Activated T-cell treated with anti-CD3 and anti-CD28 coated beads, Interleukin-2, amount 50 U/mL, for 72 hours (primary cell): ENCODE measurements at regions not wholly inside any gene's neighbourhood (a gene's known extent, or its start where the extent isn't known, plus 50 kb on each side); places are given as distances from the start of the nearest gene placed in this dataset.

Experiments
- ATAC-seq, 2 donors: fragments of 150-1000 bp; cut with Tn5 transposase; replicated peaks in 1 of 2; 2 replicates each; pipeline ENCODE4 v1.10.0; 2021; ENCODE audit warnings: moderate library complexity in 2 of 2, mild to moderate bottlenecking in 1 of 2
- DNase-seq, 2 donors: peaks; one replicate each; pipeline ENCODE4 v3.0.0; 2021 to 2022; ENCODE audit warnings: mixed read lengths in 1 of 2
- H3K27ac Mint-ChIP-seq: one replicate; pipeline ENCODE4 v1.8.0; 2022; ENCODE audit warnings: mild to moderate bottlenecking, moderate library complexity, mixed read lengths
- H3K27me3 Mint-ChIP-seq: one replicate; pipeline ENCODE4 v1.8.0; 2022; ENCODE audit warnings: low read depth, mixed read lengths
- H3K36me3 Mint-ChIP-seq, 2 donors: one replicate each; pipeline ENCODE4 v1.8.0; 2022; ENCODE audit warnings: mixed read lengths in 2 of 2, mild to moderate bottlenecking in 1 of 2; ENCODE audit not compliant: insufficient read depth in 2 of 2
- H3K4me1 Mint-ChIP-seq: one replicate; pipeline ENCODE4 v1.8.0; 2022; ENCODE audit warnings: low read depth, mixed read lengths
- H3K4me3 Mint-ChIP-seq, 2 donors: one replicate each; pipeline ENCODE4 v1.8.0; 2022; ENCODE audit warnings: mild to moderate bottlenecking in 2 of 2, mixed read lengths in 2 of 2, moderate library complexity in 2 of 2
- H3K9me3 Mint-ChIP-seq, 2 donors: one replicate each; pipeline ENCODE4 v1.8.0; 2022; ENCODE audit warnings: mixed read lengths in 2 of 2

GRCh38 chr9:89655990-89656657, 51.3 kb downstream of the GADD45G start:
- Mint-ChIP-seq H3K4me1 (peaks cover 25% of the 10 kb centered on the region), H3K27me3 (no peaks in the 10 kb centered on the region), H3K4me3 (no peak overlapping the region), H3K9me3 (no peaks in the 10 kb centered on the region), H3K27ac (no peak overlapping the region), H3K36me3 (no peaks in the 10 kb centered on the region)
- peak; percentile 60 to 73 for ATAC-seq
- peak; percentile 16 to 24 for DNase-seq

- peaks cover 25% of the 10 kb centered on the region for H3K4me1 Mint-ChIP-seq
- peaks cover 6% of the 10 kb centered on the region for H3K27me3 Mint-ChIP-seq
- no peak for DNase-seq
- no peak overlapping the region for H3K4me3 Mint-ChIP-seq
- H3K9me3 Mint-ChIP-seq = no peaks in the 10 kb centered on the region
- H3K36me3 Mint-ChIP-seq = no peaks in the 10 kb centered on the region
- ATAC-seq = no peak
- H3K27ac Mint-ChIP-seq = no peak overlapping the region
Measured at GRCh38 chr9:89657295-89657694, 52.5 kb downstream of the GADD45G start.

- H3K9me3 Mint-ChIP-seq = no peaks in the 10 kb centered on the region
- peaks cover 25% of the 10 kb centered on the region for H3K4me1 Mint-ChIP-seq
- no peaks in the 10 kb centered on the region for H3K36me3 Mint-ChIP-seq
- peaks cover 6% of the 10 kb centered on the region for H3K27me3 Mint-ChIP-seq
- ATAC-seq = peak; percentile 86 to 93
- peak; percentile 31 to 39 for DNase-seq
- H3K4me3 Mint-ChIP-seq = no peak overlapping the region
- H3K27ac Mint-ChIP-seq = no peak overlapping the region
Measured at GRCh38 chr9:89657765-89658164, 53.0 kb downstream of the GADD45G start.

DNA sequence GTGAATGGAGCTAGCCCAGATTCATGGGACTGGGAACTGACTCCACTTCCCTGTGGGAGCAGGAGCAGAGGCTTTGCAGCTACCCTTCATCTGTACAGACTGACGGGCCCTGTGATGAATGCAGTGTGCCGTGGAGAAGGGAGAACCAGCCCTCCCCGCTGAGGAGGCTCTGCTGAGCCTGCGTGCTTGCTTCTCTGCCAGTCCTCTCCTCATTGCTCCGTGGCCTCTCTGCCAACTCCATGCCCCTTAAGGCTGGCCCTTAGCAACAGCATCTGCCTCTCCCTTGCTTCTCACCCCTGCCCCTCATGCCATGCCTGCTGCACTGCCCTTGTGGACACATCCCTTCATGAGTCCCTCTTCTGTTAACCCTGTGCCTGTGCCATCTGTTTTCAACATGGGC, 53.6 kb downstream of the GADD45G start:
- no peak for ATAC-seq
- peaks cover 25% of the 10 kb centered on the region for H3K4me1 Mint-ChIP-seq

DNA sequence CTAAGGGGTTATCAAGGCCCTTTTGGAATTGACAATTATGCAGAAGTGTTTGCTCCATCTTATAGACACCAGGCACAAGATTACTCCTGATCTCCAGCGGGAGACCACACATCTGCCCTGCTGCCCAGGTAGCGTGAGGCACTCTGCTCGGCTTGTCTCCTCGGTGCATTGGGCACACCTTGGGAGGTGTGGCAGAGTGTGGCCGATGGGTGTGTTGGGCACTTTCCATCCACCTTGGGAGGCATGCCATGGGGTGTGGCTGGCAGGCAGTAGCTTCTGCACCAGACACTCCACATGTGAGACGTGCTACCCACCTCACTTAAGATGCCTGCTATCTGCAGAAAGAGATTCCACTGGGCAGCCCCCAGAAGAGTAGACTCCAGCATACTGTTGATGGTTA, 54.1 kb downstream of the GADD45G start:
- ATAC-seq (no peak), DNase-seq (no peak)
- no peak overlapping the region for H3K27ac Mint-ChIP-seq
- no peaks in the 10 kb centered on the region for H3K36me3 Mint-ChIP-seq
- no peaks in the 10 kb centered on the region for H3K9me3 Mint-ChIP-seq
- peaks cover 6% of the 10 kb centered on the region for H3K27me3 Mint-ChIP-seq
- peaks cover 25% of the 10 kb centered on the region for H3K4me1 Mint-ChIP-seq
- no peak overlapping the region for H3K4me3 Mint-ChIP-seq

More for the DNA sequence above, 53.6 kb downstream of the GADD45G start:
- Mint-ChIP-seq H3K4me3 (no peak overlapping the region), H3K9me3 (no peaks in the 10 kb centered on the region), H3K27me3 (peaks cover 6% of the 10 kb centered on the region), H3K27ac (no peak overlapping the region), H3K36me3 (no peaks in the 10 kb centered on the region)
- DNase-seq = no peak

DNA sequence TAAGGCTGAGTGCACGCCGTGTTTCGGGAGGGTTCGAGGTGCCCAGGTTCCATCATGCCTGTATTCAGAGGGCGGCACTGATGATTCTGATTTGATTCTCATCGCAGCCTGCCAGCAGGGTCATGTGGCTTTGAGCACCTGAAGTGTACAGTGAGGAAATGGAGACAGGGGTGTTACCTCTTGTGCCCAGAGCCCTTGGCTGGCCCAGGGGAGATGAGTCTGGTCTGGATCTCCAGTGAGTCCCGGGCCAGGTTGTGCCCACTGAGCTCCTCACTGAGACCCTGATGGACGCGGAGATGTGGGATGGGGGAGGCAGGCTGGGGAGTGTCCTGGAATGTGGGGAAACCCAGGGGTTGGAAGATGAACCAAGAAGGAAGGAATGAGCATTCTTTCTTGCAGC, 54.7 kb downstream of the GADD45G start:
- Mint-ChIP-seq H3K27me3 (peaks cover 6% of the 10 kb centered on the region), H3K4me3 (no peak overlapping the region), H3K4me1 (peaks cover 25% of the 10 kb centered on the region), H3K36me3 (no peaks in the 10 kb centered on the region), H3K9me3 (no peaks in the 10 kb centered on the region), H3K27ac (no peak overlapping the region)
- ATAC-seq = no peak
- DNase-seq = no peak

DNA sequence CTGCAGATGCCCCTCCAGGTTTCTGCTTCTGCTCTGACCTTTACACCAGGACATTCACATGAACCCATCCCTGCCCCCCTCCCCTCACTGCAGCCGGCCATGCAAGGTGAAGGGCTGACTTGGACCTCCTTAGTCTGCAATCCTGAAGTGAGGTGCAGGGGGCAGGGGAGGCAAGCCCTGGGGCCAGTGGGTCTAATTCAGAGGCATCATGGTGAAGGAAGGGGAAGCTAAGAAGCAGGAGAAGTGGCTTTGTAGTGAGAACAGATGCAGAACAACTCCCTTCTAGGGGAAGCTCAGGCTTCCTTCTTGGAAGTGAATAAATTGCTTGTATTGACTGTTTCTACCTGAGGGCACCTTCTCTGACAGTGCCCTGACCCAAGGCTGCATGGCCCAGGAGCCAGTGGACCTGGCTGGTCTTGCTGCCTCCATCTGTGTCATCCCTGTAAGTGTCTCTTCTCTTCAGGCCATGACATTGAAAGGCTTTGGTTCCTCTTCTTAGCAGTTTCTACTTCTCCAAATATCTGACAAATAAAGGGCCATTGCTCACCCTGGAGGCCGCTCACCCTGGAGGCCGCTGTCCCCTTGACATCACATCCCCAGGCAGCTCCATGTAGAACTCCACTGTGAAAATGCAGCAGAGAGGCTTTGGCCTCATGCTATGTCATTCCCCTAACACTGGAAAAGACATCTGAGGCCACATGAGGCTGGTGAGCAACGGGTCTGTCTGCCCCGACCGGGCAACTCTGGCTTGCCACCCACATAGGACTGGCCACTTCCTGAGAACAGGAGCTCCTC, 55.3 kb downstream of the GADD45G start:
- ATAC-seq = no peak
- H3K27ac Mint-ChIP-seq = no peak overlapping the region
- DNase-seq = no peak
- no peak overlapping the region for H3K4me3 Mint-ChIP-seq
- peaks cover 6% of the 10 kb centered on the region for H3K27me3 Mint-ChIP-seq
- H3K9me3 Mint-ChIP-seq = no peaks in the 10 kb centered on the region
- H3K4me1 Mint-ChIP-seq = peaks cover 25% of the 10 kb centered on the region
- no peaks in the 10 kb centered on the region for H3K36me3 Mint-ChIP-seq

DNA sequence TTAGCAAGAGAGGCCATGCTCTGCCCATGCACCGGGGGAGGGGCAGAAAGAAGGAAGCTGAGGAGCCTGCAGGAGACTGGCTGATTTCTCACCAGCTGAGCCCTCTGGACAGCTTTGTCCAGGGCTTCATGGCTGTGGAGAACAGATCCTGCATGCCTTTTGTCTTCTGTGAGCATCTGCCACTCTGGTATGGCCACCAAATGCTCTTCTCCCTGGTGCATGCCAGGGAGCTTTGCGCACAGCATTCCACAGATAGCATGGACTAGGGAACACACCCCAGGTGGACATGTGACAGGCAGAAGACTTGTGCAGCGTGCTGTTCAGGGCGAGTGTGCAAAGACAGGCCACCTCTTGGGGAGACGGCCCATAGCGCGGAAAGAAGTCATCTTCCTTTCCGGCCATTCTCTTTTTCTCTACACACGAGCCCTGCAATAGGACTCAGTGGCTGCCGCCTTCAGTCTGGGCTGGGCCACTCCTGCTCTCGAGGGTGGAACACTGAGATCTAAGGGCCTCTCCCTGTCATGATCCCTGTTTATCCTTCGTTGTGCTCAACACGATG, 56.7 kb downstream of the GADD45G start:
- Mint-ChIP-seq H3K4me1 (peaks cover 17% of the 10 kb centered on the region), H3K27ac (no peak overlapping the region)

GRCh38 chr9:89661956-89662717, 57.3 kb downstream of the GADD45G start:
- Mint-ChIP-seq H3K27ac (no peak overlapping the region), H3K27me3 (peaks cover 15% of the 10 kb centered on the region), H3K4me1 (peaks cover 10% of the 10 kb centered on the region), H3K36me3 (no peaks in the 10 kb centered on the region), H3K9me3 (no peaks in the 10 kb centered on the region), H3K4me3 (no peak overlapping the region)
- DNase-seq (no peak), ATAC-seq (no peak)

More for the DNA sequence above, 56.7 kb downstream of the GADD45G start:
- no peaks in the 10 kb centered on the region for H3K9me3 Mint-ChIP-seq
- no peaks in the 10 kb centered on the region for H3K36me3 Mint-ChIP-seq
- peaks cover 15% of the 10 kb centered on the region for H3K27me3 Mint-ChIP-seq
- ATAC-seq (no peak), DNase-seq (no peak)
- no peak overlapping the region for H3K4me3 Mint-ChIP-seq

DNA sequence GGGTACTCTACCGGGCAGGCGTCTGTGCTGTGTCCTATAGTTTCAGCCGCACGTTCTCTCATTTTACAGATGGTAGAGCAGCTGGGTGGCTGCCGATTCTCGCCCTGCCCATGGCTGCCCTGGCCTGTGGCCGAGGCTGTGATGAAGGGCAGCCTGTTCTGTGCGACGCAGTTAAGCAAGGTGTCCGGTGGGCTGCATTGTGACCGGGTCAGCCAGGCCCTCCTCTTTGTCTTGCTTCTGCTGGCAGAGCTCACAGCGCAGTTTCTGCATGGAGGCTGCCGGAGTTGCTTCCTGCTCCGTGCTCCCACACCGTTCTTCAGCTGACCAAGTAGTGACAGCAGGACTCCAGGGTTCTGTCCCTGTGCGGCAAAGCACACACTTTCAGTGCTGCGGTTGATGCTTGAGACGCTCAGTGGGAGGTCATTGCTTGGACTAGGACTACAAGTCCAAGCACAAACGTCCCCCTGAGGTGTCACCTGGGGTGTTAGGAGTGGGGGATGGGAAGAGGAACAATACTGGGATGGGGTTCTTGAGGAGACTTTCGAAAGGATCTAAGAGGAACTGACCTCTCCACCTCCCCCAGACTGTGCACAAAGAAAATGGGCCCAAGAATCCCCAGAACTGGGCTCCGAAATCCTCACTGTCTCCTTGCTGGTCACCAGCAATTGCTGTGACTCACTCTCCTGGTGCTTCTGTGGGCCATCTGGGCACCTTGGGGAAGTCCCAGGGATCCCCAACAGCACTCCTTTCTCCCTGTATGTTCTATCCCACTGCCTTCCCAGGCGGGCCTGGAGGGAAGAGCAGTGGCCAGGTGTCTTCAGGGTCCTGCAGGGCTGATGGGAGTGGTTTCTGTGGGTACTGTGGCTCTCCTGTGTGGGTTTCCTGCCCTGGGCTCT, 58.2 kb downstream of the GADD45G start:
- Mint-ChIP-seq H3K27me3 (peaks cover 15% of the 10 kb centered on the region), H3K27ac (peak overlapping the region; percentile 28), H3K4me3 (no peak overlapping the region), H3K36me3 (no peaks in the 10 kb centered on the region), H3K9me3 (no peaks in the 10 kb centered on the region), H3K4me1 (peaks cover 11% of the 10 kb centered on the region)
- DNase-seq = no peak
- ATAC-seq = no peak

- no peak for ATAC-seq
- no peaks in the 10 kb centered on the region for H3K9me3 Mint-ChIP-seq
- no peak for DNase-seq
- H3K36me3 Mint-ChIP-seq = no peaks in the 10 kb centered on the region
- H3K4me1 Mint-ChIP-seq = peaks cover 14% of the 10 kb centered on the region
- no peak overlapping the region for H3K4me3 Mint-ChIP-seq
- H3K27ac Mint-ChIP-seq = no peak overlapping the region
- peaks cover 15% of the 10 kb centered on the region for H3K27me3 Mint-ChIP-seq
Measured at GRCh38 chr9:89663614-89663970, 58.8 kb downstream of the GADD45G start.

- H3K4me3 Mint-ChIP-seq = no peak overlapping the region
- DNase-seq = no peak
- peaks cover 15% of the 10 kb centered on the region for H3K27me3 Mint-ChIP-seq
- H3K9me3 Mint-ChIP-seq = no peaks in the 10 kb centered on the region
- H3K27ac Mint-ChIP-seq = no peak overlapping the region
- H3K4me1 Mint-ChIP-seq = peaks cover 15% of the 10 kb centered on the region
- ATAC-seq = no peak
- no peaks in the 10 kb centered on the region for H3K36me3 Mint-ChIP-seq
Measured at GRCh38 chr9:89664010-89664409, 59.2 kb downstream of the GADD45G start.
